GM19099 (cell line): ENCODE measurements at regions not wholly inside any gene's neighbourhood (a gene's known extent, or its start where the extent isn't known, plus 50 kb on each side); places are given as distances from the start of the nearest gene placed in this dataset.

ENCODE experiments used
- POLR2A ChIP-seq: IDR thresholded peaks from 3 replicates; pipeline ENCODE4 v1.6.1; 2011; ENCODE audit warnings: low read depth; ENCODE audit not compliant: insufficient read length; ENCODE audit errors: extremely low read depth

- no peak for TF ChIP-seq POLR2A
Observed at GRCh38 chr14:66099451-66099850, 386.7 kb upstream of the CCDC196 start.

- no peak for TF ChIP-seq POLR2A
Observed at GRCh38 chr14:66099931-66100330, 386.2 kb upstream of the CCDC196 start.

GRCh38 chr14:66101662-66102061 is 384.5 kb upstream of the CCDC196 start:
- no peak for TF ChIP-seq POLR2A

- no peak for TF ChIP-seq POLR2A
Observed at GRCh38 chr14:66104486-66104885, 381.7 kb upstream of the CCDC196 start.

GRCh38 chr14:66105815-66106214 is 380.4 kb upstream of the CCDC196 start:
- no peak for TF ChIP-seq POLR2A

GRCh38 chr14:66109426-66109825 is 376.7 kb upstream of the CCDC196 start:
- TF ChIP-seq POLR2A: no peak

- no peak for TF ChIP-seq POLR2A
Observed at GRCh38 chr14:66111891-66112290, 374.3 kb upstream of the CCDC196 start.

- TF ChIP-seq POLR2A: no peak
Observed at GRCh38 chr14:66114071-66114470, 372.1 kb upstream of the CCDC196 start.

GRCh38 chr14:66115740-66116502 is 370.2 kb upstream of the CCDC196 start:
- TF ChIP-seq POLR2A: no peak

GRCh38 chr14:66116732-66117131 is 369.4 kb upstream of the CCDC196 start:
- no peak for TF ChIP-seq POLR2A

- no peak for TF ChIP-seq POLR2A
Observed at GRCh38 chr14:66117600-66117999, 368.6 kb upstream of the CCDC196 start.

GRCh38 chr14:66119606-66120231 is 366.5 kb upstream of the CCDC196 start:
- no peak for TF ChIP-seq POLR2A

- TF ChIP-seq POLR2A: no peak
Observed at GRCh38 chr14:66120402-66120801, 365.8 kb upstream of the CCDC196 start.

GRCh38 chr14:66121859-66122258 is 364.3 kb upstream of the CCDC196 start:
- TF ChIP-seq POLR2A: no peak

- TF ChIP-seq POLR2A: no peak
Observed at GRCh38 chr14:66129224-66129623, 356.9 kb upstream of the CCDC196 start.

- TF ChIP-seq POLR2A: no peak
Observed at GRCh38 chr14:66131111-66131510, 355.1 kb upstream of the CCDC196 start.
